HG02840 (cell line): ENCODE measurements at regions not wholly inside any gene's neighbourhood (a gene's known extent, or its start where the extent isn't known, plus 50 kb on each side); places are given as distances from the start of the nearest gene placed in this dataset.

Source experiments
- ATAC-seq: cut with Tn5 transposase; IDR thresholded peaks from one replicate; pipeline ENCODE4 v1.9.1; 2021; ENCODE audit warnings: mild to moderate bottlenecking, moderate library complexity, moderate number of reproducible peaks; ENCODE audit not compliant: unreplicated experiment, low FRiP score

GRCh38 chr1:221098471-221099405 lies 219.5 kb downstream of the HLX start:
- no peak for ATAC-seq

DNA sequence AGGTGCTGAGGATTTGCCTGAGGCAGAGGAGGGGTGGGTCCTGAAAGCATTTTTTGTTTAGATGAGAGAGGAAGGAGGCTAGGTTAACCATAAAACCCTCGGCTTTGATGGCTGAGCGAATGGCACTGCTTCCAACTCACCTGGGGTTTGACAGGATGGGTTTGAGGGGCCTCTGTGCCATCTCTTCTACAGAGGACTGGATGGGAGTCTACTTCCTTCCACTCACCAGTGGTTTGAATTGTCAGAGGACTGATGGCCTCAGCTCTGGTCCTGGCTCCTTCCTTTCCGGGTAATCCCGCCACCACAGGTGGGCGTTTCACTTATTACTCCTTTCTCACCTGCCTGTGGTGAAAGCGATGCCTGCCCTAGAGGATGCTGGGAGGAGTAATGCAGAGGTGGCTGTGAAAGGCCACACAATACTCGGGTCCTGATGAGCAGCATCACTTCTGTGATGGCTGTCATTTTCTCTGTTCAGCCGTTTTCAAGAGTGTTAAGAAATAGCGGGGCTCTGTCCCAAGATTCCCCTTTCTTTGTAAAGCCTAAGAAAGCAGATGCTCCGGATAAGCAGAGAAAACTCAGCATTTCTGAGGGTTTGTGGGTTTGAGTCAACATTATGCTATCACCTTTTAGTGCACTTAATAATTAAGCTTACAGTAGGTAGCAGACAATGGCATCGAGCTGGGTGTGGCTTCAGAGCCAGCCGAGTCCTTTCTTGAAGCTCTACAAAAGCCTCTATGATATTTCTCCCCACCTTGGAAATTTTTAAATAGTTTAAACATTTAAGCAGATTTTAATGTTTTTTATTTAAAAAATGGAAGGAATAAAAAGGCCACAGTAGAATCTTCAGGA lies 220.7 kb downstream of the HLX start:
- no peak for ATAC-seq

DNA sequence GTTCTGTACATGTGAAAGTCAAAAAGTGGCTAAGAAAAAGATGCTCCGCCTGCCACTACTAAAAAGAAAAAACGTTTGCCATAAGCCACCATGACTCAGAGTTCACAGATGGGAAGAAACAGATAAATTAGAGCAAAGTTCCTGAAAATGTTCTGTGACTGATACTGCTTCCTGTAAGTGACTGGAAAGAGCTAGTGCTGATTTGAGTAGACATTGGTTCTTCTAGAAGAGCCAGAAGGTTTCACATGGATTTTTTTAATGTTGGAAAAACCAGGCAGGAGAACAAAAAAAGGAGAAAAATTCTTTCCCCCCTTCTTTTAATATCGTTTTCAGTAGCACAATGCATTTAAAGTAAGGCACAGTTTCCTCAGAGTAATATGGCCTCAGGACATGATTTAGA lies 221.4 kb downstream of the HLX start:
- no peak for ATAC-seq

- ATAC-seq = no peak
Measured at GRCh38 chr1:221101807-221102605, 222.8 kb downstream of the HLX start.

GRCh38 chr1:221104596-221104995 lies 225.4 kb downstream of the HLX start:
- no peak for ATAC-seq

DNA sequence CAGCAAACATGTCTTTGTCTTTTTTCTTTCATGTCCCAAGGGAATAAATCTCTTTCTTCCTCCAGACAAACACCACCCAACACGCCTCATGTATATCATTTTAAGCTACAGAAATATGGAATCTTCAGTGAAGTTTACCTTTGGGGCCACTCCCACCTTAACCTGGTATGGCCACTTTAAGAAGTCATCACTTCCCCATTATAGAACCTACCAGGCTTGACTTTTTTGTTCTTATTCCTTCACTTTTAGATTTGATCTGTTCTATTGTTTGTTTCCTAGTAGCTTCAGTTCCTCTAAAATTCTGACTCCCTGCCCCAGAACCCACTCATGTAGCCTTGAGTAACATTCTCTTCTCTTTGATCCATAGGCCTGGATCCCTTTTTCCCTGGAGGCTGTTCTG lies 226.3 kb downstream of the HLX start:
- ATAC-seq = no peak

- ATAC-seq = no peak
Measured at GRCh38 chr1:221106616-221107015, 227.4 kb downstream of the HLX start.

- no peak for ATAC-seq
Measured at GRCh38 chr1:221109930-221110329, 230.7 kb downstream of the HLX start.

GRCh38 chr1:221117133-221117532 lies 237.9 kb downstream of the HLX start:
- ATAC-seq = no peak

- no peak for ATAC-seq
Measured at GRCh38 chr1:221117548-221117951, 238.3 kb downstream of the HLX start.

DNA sequence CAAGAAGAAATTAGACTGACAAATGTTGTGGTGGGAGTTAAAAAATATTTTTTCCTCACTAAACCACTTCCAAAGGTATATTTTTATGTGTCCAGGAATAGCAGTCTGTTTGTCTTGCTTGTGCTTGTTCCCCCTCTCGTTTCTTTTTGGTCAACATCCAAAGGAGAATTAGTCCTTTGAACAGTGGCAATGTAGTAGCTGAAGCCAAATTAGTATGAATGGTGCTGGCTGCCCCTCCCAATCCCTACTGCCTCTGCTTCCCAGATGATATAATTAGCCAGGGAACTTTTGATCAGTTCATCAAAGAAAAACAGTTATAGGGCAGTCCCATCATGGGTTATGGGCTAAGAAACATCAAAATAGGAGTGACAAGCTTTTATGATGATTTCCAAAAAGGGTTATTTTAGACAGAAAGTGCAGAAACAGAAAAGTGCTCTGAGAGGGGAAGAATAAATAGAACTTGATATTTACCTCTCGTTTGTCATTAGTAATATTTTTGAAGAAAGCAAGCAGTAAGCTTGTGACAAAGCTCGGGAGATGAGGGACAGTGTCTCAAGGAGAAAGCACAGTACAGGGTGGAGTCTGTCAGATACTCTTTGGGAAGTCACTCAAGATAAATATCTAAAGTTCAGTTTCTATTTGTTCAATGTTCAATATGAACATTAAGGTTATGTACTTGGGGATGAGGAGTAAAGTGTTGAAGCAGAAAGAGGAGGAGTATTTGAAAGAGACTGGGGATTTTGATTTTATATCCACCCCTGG lies 239.1 kb downstream of the HLX start:
- no peak for ATAC-seq

DNA sequence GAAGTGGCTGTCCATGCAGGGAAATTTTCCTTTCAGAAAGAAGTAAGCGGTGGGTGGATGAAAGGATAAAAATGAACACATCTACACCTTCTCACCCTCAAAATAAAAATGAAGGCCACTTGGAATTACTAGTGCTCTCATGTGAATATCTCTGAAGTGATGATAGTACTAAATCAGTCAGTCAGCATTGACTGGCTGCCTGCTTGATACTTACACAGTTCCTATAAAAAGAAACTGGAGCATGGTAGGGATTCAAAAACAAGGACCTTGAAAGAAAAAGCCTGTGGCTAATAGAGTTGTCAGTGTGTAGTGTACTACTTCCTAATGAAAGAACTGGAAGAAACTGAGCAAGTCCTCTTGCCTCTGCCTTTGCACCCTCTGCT lies 239.7 kb downstream of the HLX start:
- no peak for ATAC-seq

- ATAC-seq = no peak
Measured at GRCh38 chr1:221122501-221122900, 243.3 kb downstream of the HLX start.

DNA sequence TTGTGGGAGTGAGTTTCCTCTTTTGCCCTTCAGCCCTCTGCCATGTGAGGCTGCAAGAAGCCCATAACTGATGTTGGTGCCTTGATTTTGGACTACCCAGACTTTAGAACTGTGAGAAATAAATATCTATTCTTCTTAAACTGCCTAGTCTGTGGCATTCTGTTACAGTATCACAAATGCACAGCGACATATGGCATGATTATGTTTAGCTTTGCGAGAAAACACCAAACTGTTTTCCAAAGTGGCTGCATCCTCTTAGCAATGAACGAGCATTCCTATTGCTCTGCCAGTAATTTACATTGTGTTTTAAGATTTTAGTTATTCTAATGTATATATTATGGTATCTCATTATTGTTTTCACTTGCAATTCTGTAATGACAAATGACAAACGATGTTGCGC lies 246.7 kb downstream of the HLX start:
- ATAC-seq = no peak

DNA sequence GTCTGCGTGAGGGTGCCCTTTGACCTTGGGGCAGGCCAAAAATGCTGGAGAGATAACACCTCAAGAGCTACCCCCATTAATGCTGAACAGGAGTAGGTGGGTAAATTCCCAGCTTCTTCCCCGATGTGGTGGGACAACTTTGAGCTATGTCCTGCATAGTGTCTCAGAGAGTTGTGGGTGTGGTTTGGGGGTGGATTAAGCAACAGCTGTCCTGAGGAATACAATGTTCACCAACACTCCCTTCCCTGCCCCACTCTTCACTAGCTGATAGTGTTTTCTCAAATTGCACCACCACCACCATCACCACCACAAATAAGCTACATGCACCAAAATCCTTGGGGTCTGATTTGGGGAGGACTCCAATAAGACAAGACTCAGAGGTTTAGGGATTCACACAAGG lies 258.4 kb downstream of the HLX start:
- ATAC-seq = no peak

GRCh38 chr1:221138516-221138915 lies 259.3 kb downstream of the HLX start:
- no peak for ATAC-seq

- no peak for ATAC-seq
Measured at GRCh38 chr1:221139991-221140390, 260.7 kb downstream of the HLX start.

GRCh38 chr1:221141096-221141495 lies 261.9 kb downstream of the HLX start:
- no peak for ATAC-seq

GRCh38 chr1:221141606-221142285 lies 262.5 kb downstream of the HLX start:
- ATAC-seq = no peak
